Trophoblast cell (in vitro differentiated cells and primary cell): ENCODE measurements at regions not wholly inside any gene's neighbourhood (a gene's known extent, or its start where the extent isn't known, plus 50 kb on each side); places are given as distances from the start of the nearest gene placed in this dataset.

ENCODE experiments used
- DNase-seq, 2 donors: peaks; one replicate each; pipeline ENCODE4 v3.0.0-alpha.2; 2016
- H2AFZ ChIP-seq: 2 replicates; pipeline ENCODE4 v1.6.1; 2013; ENCODE audit warnings: low read length, moderate library complexity, mild to moderate bottlenecking; ENCODE audit not compliant: insufficient read depth, poor library complexity
- H2AK5ac ChIP-seq: 2 replicates; pipeline ENCODE4 v1.6.1; 2013; ENCODE audit warnings: mild to moderate bottlenecking, low read length
- H2BK120ac ChIP-seq: 2 replicates; pipeline ENCODE4 v1.6.1; 2013; ENCODE audit warnings: low read length, mild to moderate bottlenecking, moderate library complexity; ENCODE audit not compliant: insufficient read depth, poor library complexity
- H2BK12ac ChIP-seq: 2 replicates; pipeline ENCODE4 v1.6.1; 2013; ENCODE audit warnings: mild to moderate bottlenecking, low read length, moderate library complexity
- H2BK5ac ChIP-seq: 2 replicates; pipeline ENCODE4 v1.6.1; 2013; ENCODE audit warnings: low read length, low read depth, moderate library complexity, mild to moderate bottlenecking; ENCODE audit not compliant: poor library complexity
- H3K14ac ChIP-seq: 2 replicates; pipeline ENCODE4 v1.6.1; 2013; ENCODE audit warnings: mild to moderate bottlenecking, low read length
- H3K18ac ChIP-seq: 2 replicates; pipeline ENCODE4 v1.6.1; 2013; ENCODE audit warnings: mild to moderate bottlenecking, low read length
- H3K23ac ChIP-seq: 2 replicates; pipeline ENCODE4 v1.6.1; 2013; ENCODE audit warnings: low read length
- H3K27ac ChIP-seq: 2 replicates; pipeline ENCODE4 v1.5.1; 2013; ENCODE audit warnings: low read depth, mild to moderate bottlenecking, inconsistent platforms, low read length, moderate library complexity
- H3K27me3 ChIP-seq: 2 replicates; pipeline ENCODE4 v1.6.1; 2013; ENCODE audit warnings: inconsistent platforms, mild to moderate bottlenecking, low read length, moderate library complexity; ENCODE audit not compliant: insufficient read depth
- H3K36me3 ChIP-seq, 2 experiments: 1 replicate in 1 of 2; 2 replicates in 1 of 2; pipeline ENCODE4 v1.6.1; 2013; ENCODE audit warnings: low read length in 2 of 2, mild to moderate bottlenecking in 2 of 2, moderate library complexity in 1 of 2; ENCODE audit not compliant: insufficient read depth in 2 of 2, control insufficient read depth in 1 of 2
- H3K4ac ChIP-seq: 2 replicates; pipeline ENCODE4 v1.6.1; 2013; ENCODE audit warnings: low read depth, mild to moderate bottlenecking, low read length, moderate library complexity
- H3K4me1 ChIP-seq, 2 experiments: 1 replicate in 1 of 2; 2 replicates in 1 of 2; pipeline ENCODE4 v1.6.1; 2013; ENCODE audit warnings: low read length in 2 of 2, mild to moderate bottlenecking in 2 of 2, moderate library complexity in 1 of 2; ENCODE audit not compliant: insufficient read depth in 2 of 2, control insufficient read depth in 1 of 2
- H3K4me2 ChIP-seq: 2 replicates; pipeline ENCODE4 v1.6.1; 2013; ENCODE audit warnings: inconsistent platforms, mild to moderate bottlenecking, low read length, moderate library complexity
- H3K4me3 ChIP-seq: 2 replicates; pipeline ENCODE4 v1.5.1; 2013; ENCODE audit warnings: mild to moderate bottlenecking, low read depth, low read length, inconsistent platforms
- H3K79me1 ChIP-seq: one replicate; pipeline ENCODE4 v1.6.1; 2013; ENCODE audit warnings: low read length
- H3K79me2 ChIP-seq: 2 replicates; pipeline ENCODE4 v1.6.1; 2013; ENCODE audit warnings: low read length, mild to moderate bottlenecking; ENCODE audit not compliant: control insufficient read depth, insufficient read depth, poor library complexity
- H3K9ac ChIP-seq: 2 replicates; pipeline ENCODE4 v1.6.1; 2013; ENCODE audit warnings: mild to moderate bottlenecking, low read length
- H3K9me3 ChIP-seq: 2 replicates; pipeline ENCODE4 v1.6.1; 2013; ENCODE audit warnings: low read depth, mild to moderate bottlenecking, control low read depth, inconsistent platforms, low read length; ENCODE audit not compliant: insufficient read depth
- H4K12ac ChIP-seq: 2 replicates; pipeline ENCODE4 v1.6.1; 2013; ENCODE audit warnings: low read depth, mild to moderate bottlenecking, low read length, moderate library complexity
- H4K8ac ChIP-seq: 2 replicates; pipeline ENCODE4 v1.6.1; 2013; ENCODE audit warnings: low read depth, mild to moderate bottlenecking, low read length, moderate library complexity
- H4K91ac ChIP-seq: one replicate; pipeline ENCODE4 v1.6.1; 2013; ENCODE audit warnings: low read depth, mild to moderate bottlenecking, low read length, moderate library complexity
- WGBS: extraction: QIAGEN DNeasy Blood & Tissue Kit; methylation state at CpG from one replicate; pipeline ENCODE4 v1.1.7; 2013; ENCODE audit warnings: missing lambda C conversion rate; ENCODE audit not compliant: insufficient read length, insufficient coverage; ENCODE audit errors: extremely low coverage; 5-methylcytosine and 5-hydroxymethylcytosine counted together

- H3K14ac ChIP-seq = no peak overlapping the region
- H4K8ac ChIP-seq = no peak overlapping the region
- H2BK12ac ChIP-seq = no peak overlapping the region
- no peak overlapping the region for H2AFZ ChIP-seq
- H3K4ac ChIP-seq = no peak overlapping the region
- H3K9me3 ChIP-seq = no peaks in the 10 kb centered on the region
- H2BK120ac ChIP-seq = no peak overlapping the region
- no peaks in the 10 kb centered on the region for H3K4me1 ChIP-seq
- H3K4me2 ChIP-seq = no peak overlapping the region
- DNase-seq = no peak
- no CpG with 5 or more reads among the region's 2 CpGs for WGBS
- no peak overlapping the region for H2AK5ac ChIP-seq
- H3K36me3 ChIP-seq = no peaks in the 10 kb centered on the region
- no peak overlapping the region for H3K27ac ChIP-seq
- no peak overlapping the region for H3K23ac ChIP-seq
- H3K79me1 ChIP-seq = no peaks in the 10 kb centered on the region
- no peak overlapping the region for H3K18ac ChIP-seq
- no peaks in the 10 kb centered on the region for H3K79me2 ChIP-seq
- H3K4me3 ChIP-seq = no peak overlapping the region
- H3K9ac ChIP-seq = no peak overlapping the region
- H3K27me3 ChIP-seq = no peaks in the 10 kb centered on the region
- no peak overlapping the region for H4K91ac ChIP-seq
- H2BK5ac ChIP-seq = no peak overlapping the region
- no peak overlapping the region for H4K12ac ChIP-seq
These were observed 97.6 kb upstream of the PARD3B start for GRCh38 chr2:204447722-204448121.

- no peak overlapping the region for H4K91ac ChIP-seq
- H2AK5ac ChIP-seq = no peak overlapping the region
- no peak overlapping the region for H2BK5ac ChIP-seq
- no peak overlapping the region for H2BK120ac ChIP-seq
- H3K4me1 ChIP-seq = peaks cover 6 to 7% of the 10 kb centered on the region in 2 experiments
- no peak overlapping the region for H3K23ac ChIP-seq
- no peak overlapping the region for H3K9ac ChIP-seq
- no peak overlapping the region for H3K14ac ChIP-seq
- H3K79me2 ChIP-seq = peaks cover 2% of the 10 kb centered on the region
- no peak overlapping the region for H2AFZ ChIP-seq
- H3K27ac ChIP-seq = no peak overlapping the region
- H3K9me3 ChIP-seq = no peaks in the 10 kb centered on the region
- H4K8ac ChIP-seq = no peak overlapping the region
- H3K4me3 ChIP-seq = no peak overlapping the region
- no peak overlapping the region for H4K12ac ChIP-seq
- WGBS = no CpG with 5 or more reads among the region's 3 CpGs
- H2BK12ac ChIP-seq = no peak overlapping the region
- H3K18ac ChIP-seq = no peak overlapping the region
- H3K27me3 ChIP-seq = no peaks in the 10 kb centered on the region
- no peak overlapping the region for H3K4me2 ChIP-seq
- H3K79me1 ChIP-seq = peaks cover 4% of the 10 kb centered on the region
- DNase-seq = no peak
- no peaks in the 10 kb centered on the region for H3K36me3 ChIP-seq
- H3K4ac ChIP-seq = no peak overlapping the region
These were observed 95.3 kb upstream of the PARD3B start for GRCh38 chr2:204449977-204450376.

- no peak for DNase-seq
- Histone ChIP-seq H3K36me3 (no peaks in the 10 kb centered on the region), H2BK120ac (no peak overlapping the region), H4K91ac (no peak overlapping the region), H3K4me2 (no peak overlapping the region), H4K12ac (no peak overlapping the region), H3K4me1 (peaks cover 6 to 7% of the 10 kb centered on the region in 2 experiments), H2AFZ (no peak overlapping the region), H3K27ac (peak overlapping the region; percentile 70), H2AK5ac (no peak overlapping the region), H3K4me3 (no peak overlapping the region), H3K14ac (no peak overlapping the region), H3K79me2 (peaks cover 2% of the 10 kb centered on the region), H3K4ac (no peak overlapping the region), H3K79me1 (peaks cover 4% of the 10 kb centered on the region), H3K23ac (no peak overlapping the region), H3K9me3 (no peaks in the 10 kb centered on the region), H2BK12ac (no peak overlapping the region), H3K27me3 (no peaks in the 10 kb centered on the region), H2BK5ac (no peak overlapping the region), H4K8ac (no peak overlapping the region), H3K9ac (no peak overlapping the region), H3K18ac (no peak overlapping the region)
- no CpG with 5 or more reads among the region's 2 CpGs for WGBS
These were observed 93.5 kb upstream of the PARD3B start for GRCh38 chr2:204451766-204452165.

GRCh38 chr2:204452464-204453023, 92.7 kb upstream of the PARD3B start:
- H4K12ac ChIP-seq = no peak overlapping the region
- H3K27me3 ChIP-seq = no peaks in the 10 kb centered on the region
- no peak overlapping the region for H3K4ac ChIP-seq
- H2BK120ac ChIP-seq = no peak overlapping the region
- H2BK12ac ChIP-seq = no peak overlapping the region
- H2AFZ ChIP-seq = no peak overlapping the region
- H4K91ac ChIP-seq = no peak overlapping the region
- WGBS = no CpG with 5 or more reads among the region's 7 CpGs
- H3K9me3 ChIP-seq = no peaks in the 10 kb centered on the region
- H2AK5ac ChIP-seq = no peak overlapping the region
- no peak overlapping the region for H3K18ac ChIP-seq
- peaks cover 6 to 7% of the 10 kb centered on the region in 2 experiments for H3K4me1 ChIP-seq
- no peak overlapping the region for H3K14ac ChIP-seq
- DNase-seq = peak; percentile 74 to 79
- no peak overlapping the region for H4K8ac ChIP-seq
- no peak overlapping the region for H3K4me3 ChIP-seq
- H3K9ac ChIP-seq = no peak overlapping the region
- no peaks in the 10 kb centered on the region for H3K36me3 ChIP-seq
- peak overlapping the region; percentile 39 for H3K4me2 ChIP-seq
- H3K79me1 ChIP-seq = peaks cover 4% of the 10 kb centered on the region
- no peak overlapping the region for H3K23ac ChIP-seq
- peak overlapping the region; percentile 70 for H3K27ac ChIP-seq
- no peak overlapping the region for H2BK5ac ChIP-seq
- peaks cover 2% of the 10 kb centered on the region for H3K79me2 ChIP-seq
